ENCODE measurements at regions not wholly inside any gene's neighbourhood (a gene's known extent, or its start where the extent isn't known, plus 50 kb on each side); places are given as distances from the start of the nearest gene placed in this dataset.

GRCh38 chr10:47090903-47091302 is 179.7 kb downstream of the PTPN20 start:
- H2AFZ ChIP-seq (ENCODE audit: low read depth) = no peak overlapping the region
- H3K4me3 ChIP-seq (IDR thresholded peaks at IDR 0.05; ENCODE audit: insufficient read depth, low read depth, low read length) = no peak overlapping the region
- H3K36me3 ChIP-seq (ENCODE audit: insufficient read depth) = no peaks in the 10 kb centered on the region
- H3K4me2 ChIP-seq = no peak overlapping the region
- no peak overlapping the region for H3K27ac ChIP-seq
- TF ChIP-seq CTCF (conservative IDR thresholded peaks at IDR 0.05; ENCODE audit: low read depth, low read length) = no peak
- H3K4me1 ChIP-seq (ENCODE audit: low read depth, poor library complexity, severe bottlenecking) = peaks cover 11% of the 10 kb centered on the region
- H3K79me2 ChIP-seq (ENCODE audit: insufficient read depth, low read depth) = no peaks in the 10 kb centered on the region
- no peaks in the 10 kb centered on the region for H3K27me3 ChIP-seq (ENCODE audit: insufficient read depth, low read depth)
- H4K20me1 ChIP-seq (ENCODE audit: insufficient read depth) = no peaks in the 10 kb centered on the region
- H3K9ac ChIP-seq = no peak overlapping the region

DNA sequence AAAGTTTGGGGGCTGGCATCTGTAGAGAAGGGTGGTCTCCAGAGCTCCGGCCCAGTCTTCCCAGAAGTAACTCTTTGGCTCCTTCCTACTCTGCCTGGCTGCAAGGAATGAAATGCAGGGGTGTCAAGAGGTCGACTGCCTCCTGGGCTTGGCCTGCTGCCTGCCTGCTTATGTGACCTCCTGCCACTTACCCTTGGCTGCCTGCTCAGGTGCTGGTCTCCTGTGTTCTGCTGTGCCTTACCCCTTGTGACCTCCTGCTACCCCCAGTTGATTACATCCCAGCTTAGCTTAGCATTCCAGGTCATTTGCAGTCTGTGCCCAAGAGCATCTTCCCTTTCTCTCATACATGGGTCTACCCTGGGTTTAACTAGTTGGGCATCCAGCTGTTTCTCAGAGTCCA is 180.2 kb downstream of the PTPN20 start:
- Histone ChIP-seq H2AFZ (ENCODE audit: low read depth) (no peak overlapping the region), H3K4me3 (IDR thresholded peaks at IDR 0.05; ENCODE audit: insufficient read depth, low read depth, low read length) (no peak overlapping the region), H3K4me1 (ENCODE audit: low read depth, poor library complexity, severe bottlenecking) (peaks cover 11% of the 10 kb centered on the region), H3K27ac (no peak overlapping the region), H3K9ac (no peak overlapping the region), H3K4me2 (no peak overlapping the region), H4K20me1 (ENCODE audit: insufficient read depth) (no peaks in the 10 kb centered on the region), H3K79me2 (ENCODE audit: insufficient read depth, low read depth) (no peaks in the 10 kb centered on the region), H3K27me3 (ENCODE audit: insufficient read depth, low read depth) (no peaks in the 10 kb centered on the region), H3K36me3 (ENCODE audit: insufficient read depth) (no peaks in the 10 kb centered on the region)
- TF ChIP-seq CTCF (conservative IDR thresholded peaks at IDR 0.05; ENCODE audit: low read depth, low read length) = no peak

GRCh38 chr10:47092376-47092775 is 181.1 kb downstream of the PTPN20 start:
- Histone ChIP-seq H3K27me3 (ENCODE audit: insufficient read depth, low read depth) (no peaks in the 10 kb centered on the region), H4K20me1 (ENCODE audit: insufficient read depth) (no peaks in the 10 kb centered on the region), H3K4me2 (no peak overlapping the region), H3K9ac (no peak overlapping the region), H3K79me2 (ENCODE audit: insufficient read depth, low read depth) (no peaks in the 10 kb centered on the region), H3K4me1 (ENCODE audit: low read depth, poor library complexity, severe bottlenecking) (peaks cover 8% of the 10 kb centered on the region), H3K4me3 (IDR thresholded peaks at IDR 0.05; ENCODE audit: insufficient read depth, low read depth, low read length) (no peak overlapping the region), H3K27ac (no peak overlapping the region), H3K36me3 (ENCODE audit: insufficient read depth) (no peaks in the 10 kb centered on the region), H2AFZ (ENCODE audit: low read depth) (no peak overlapping the region)
- TF ChIP-seq CTCF (conservative IDR thresholded peaks at IDR 0.05; ENCODE audit: low read depth, low read length) = no peak

DNA sequence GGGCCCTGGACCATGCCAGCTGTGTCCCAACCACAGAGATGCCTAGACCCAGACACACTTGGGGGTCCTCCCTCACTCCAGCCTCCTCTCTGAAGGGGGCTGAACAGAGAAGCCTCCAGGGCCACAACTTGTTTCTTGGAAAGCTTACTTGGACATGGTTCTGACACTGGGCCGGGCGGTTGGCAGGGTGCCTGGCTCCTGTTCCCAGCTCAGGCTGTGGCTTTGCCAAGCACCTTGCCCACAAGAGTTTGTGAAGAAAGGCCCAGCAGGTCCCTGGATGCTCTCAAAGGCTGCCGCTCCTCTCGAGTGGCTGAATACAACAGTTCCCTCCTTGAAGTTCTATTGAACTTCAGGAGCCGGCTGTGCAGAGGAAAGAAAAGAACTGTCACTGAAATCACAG is 181.6 kb downstream of the PTPN20 start:
- no peak overlapping the region for H3K9ac ChIP-seq
- H2AFZ ChIP-seq (ENCODE audit: low read depth) = no peak overlapping the region
- H3K79me2 ChIP-seq (ENCODE audit: insufficient read depth, low read depth) = no peaks in the 10 kb centered on the region
- peaks cover 3% of the 10 kb centered on the region for H3K4me1 ChIP-seq (ENCODE audit: low read depth, poor library complexity, severe bottlenecking)
- no peak overlapping the region for H3K27ac ChIP-seq
- no peaks in the 10 kb centered on the region for H4K20me1 ChIP-seq (ENCODE audit: insufficient read depth)
- no peaks in the 10 kb centered on the region for H3K27me3 ChIP-seq (ENCODE audit: insufficient read depth, low read depth)
- H3K4me3 ChIP-seq (IDR thresholded peaks at IDR 0.05; ENCODE audit: insufficient read depth, low read depth, low read length) = no peak overlapping the region
- H3K36me3 ChIP-seq (ENCODE audit: insufficient read depth) = no peaks in the 10 kb centered on the region
- TF ChIP-seq CTCF (conservative IDR thresholded peaks at IDR 0.05; ENCODE audit: low read depth, low read length) = no peak
- H3K4me2 ChIP-seq = no peak overlapping the region

DNA sequence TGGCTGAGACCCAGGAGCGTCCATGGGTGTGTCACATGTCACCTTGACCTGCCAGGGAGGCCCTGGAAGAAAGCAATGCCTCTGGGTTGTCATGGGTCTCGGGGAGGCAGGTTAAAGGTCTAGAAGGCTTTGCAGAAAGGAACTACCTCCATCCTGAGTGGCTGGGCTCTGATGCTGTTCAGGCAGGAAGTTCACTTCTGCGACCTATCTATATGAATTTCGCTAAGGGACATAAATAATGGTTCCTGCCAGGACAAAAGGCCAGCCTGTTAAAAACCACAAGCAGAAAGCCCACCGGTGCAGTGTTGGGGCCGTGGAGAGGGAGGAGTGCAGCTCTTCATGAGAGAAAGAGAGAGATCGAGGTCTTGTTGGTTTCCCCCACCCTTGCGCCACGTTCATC is 182.9 kb downstream of the PTPN20 start:
- Histone ChIP-seq H2AFZ (ENCODE audit: low read depth) (no peak overlapping the region), H3K9ac (no peak overlapping the region), H3K79me2 (ENCODE audit: insufficient read depth, low read depth) (no peaks in the 10 kb centered on the region), H3K36me3 (ENCODE audit: insufficient read depth) (no peaks in the 10 kb centered on the region), H3K4me3 (IDR thresholded peaks at IDR 0.05; ENCODE audit: insufficient read depth, low read depth, low read length) (no peak overlapping the region), H4K20me1 (ENCODE audit: insufficient read depth) (no peaks in the 10 kb centered on the region), H3K4me1 (ENCODE audit: low read depth, poor library complexity, severe bottlenecking) (no peaks in the 10 kb centered on the region), H3K27me3 (ENCODE audit: insufficient read depth, low read depth) (no peaks in the 10 kb centered on the region), H3K4me2 (no peak overlapping the region), H3K27ac (no peak overlapping the region)
- TF ChIP-seq CTCF (conservative IDR thresholded peaks at IDR 0.05; ENCODE audit: low read depth, low read length) = no peak
